SHP77 treated with DMSO at 0.1 percent for 48 hours (cell line): ENCODE measurements at regions not wholly inside any gene's neighbourhood (a gene's known extent, or its start where the extent isn't known, plus 50 kb on each side); places are given as distances from the start of the nearest gene placed in this dataset.
"Not testable (repeated sequence)": the region's sequence is repeated elsewhere in the genome, so short reads cannot be mapped to it uniquely, and the experiment has no call there.

Experiments used
- DNase-seq: peaks from one replicate; lab custom pipeline; 2025; lab: John Stamatoyannopoulos, UW

DNA sequence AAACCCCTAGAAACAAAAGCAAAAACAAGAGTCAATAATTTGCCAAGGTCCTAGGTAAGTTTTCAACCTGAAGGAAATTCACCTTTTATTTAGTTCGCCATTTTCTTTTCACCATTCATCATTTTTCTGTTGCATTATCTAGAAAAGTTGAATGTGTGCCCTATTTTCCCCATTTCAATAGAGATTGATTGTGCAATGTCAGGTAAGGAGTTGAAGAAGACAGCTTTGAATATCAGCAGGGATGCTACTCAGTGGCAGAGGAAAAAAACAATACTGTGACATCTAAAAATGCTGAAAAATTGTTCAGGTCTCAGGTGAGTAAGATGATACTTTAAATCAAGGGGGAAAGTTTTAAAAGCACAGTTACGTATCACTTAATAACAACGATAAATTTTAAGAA is 813.7 kb downstream of the DTWD2 start:
- no peak for DNase-seq

DNA sequence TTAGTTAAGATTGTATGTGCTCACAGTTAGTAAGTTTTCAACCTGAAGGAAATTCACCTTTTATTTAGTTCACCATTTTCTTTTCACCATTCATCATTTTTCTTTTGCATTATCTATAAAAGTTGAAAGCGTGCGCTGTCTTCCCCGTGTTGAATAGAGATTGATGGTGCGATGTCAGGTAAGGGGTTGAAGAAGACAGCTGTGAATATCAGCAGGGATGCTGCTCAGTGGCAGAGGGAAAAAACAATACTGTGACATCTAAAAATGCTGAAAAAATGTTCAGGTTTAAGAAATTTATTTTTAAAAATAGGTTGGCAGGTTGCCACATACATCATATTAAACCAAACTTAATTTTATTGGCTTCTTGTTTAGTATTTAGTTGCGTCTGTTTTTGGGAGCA is 815.0 kb downstream of the DTWD2 start:
- DNase-seq: no peak

DNA sequence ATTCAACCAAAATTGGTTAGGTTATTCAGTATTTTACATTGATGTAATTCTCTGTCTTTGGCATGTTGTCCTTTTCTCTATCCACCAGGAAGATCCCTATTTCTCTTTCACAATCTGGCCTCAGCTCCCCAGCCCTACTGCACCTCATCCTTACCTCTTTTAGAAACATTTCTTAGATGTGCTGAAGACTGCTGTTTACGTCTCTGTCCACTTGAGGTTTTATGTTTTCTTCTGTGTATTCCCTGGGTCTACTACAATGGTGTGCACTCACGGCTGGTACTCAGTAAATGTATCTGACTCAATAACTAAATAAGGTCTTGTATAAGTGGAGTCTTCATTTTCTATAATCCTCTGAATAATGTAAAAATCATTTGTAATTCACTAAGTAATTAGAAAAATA is 822.7 kb downstream of the DTWD2 start:
- no peak for DNase-seq

DNA sequence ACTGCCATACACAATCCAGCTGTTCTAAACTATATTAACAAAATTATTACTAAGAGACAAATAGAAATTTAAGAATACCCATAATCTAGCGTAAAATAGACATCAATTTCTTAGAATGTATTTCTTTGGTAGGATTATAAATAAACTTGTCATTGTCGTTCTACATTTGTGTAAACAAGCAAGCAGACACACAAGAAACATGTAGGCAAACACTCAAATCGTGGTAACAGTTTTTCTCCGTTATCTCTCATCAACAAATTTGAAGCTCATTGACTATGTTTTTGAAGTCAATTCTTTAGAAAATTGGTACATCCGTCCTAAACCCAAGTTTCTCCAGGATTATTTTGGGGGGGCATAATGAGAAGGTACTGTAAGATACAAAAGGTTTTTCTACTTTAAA is 832.2 kb downstream of the DTWD2 start:
- no peak for DNase-seq

DNA sequence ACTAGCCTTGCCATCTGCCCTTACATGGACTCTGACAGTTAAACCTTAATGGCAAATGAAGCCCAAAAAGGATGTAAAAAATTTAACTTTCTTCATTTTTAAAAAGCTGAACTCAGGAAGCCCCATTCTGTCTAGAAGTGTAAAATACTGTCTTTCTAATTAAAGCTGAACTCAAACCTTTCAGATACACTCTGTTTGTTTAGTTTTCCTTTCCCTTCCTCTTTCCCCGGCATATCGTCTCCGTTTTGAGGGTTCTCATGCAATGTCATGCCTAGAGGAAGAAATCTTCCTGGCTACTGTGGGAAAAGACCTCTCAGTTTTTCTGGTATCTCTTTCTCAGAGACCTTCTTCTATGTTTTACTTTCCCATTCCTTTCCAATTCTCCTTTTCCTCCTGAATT is 841.5 kb downstream of the DTWD2 start:
- DNase-seq: no peak

DNA sequence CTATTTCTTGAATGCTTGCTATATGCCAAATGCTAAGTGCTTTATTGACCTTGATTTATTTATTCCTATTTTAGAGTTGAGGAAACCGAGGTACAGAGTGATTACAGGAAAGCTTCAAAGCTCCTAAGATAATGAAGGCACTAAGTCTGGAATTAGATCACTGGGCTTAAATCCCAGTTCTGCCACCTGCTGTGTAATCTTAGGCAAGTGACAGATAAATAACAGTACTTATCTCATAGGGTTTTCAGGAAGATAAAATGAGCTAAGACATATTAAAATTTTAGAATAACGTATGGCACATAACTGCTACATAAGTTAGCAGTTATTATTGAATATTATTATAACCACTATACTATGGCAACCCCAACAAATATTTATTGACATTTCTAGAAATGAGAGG is 843.8 kb downstream of the DTWD2 start:
- DNase-seq: no peak

DNA sequence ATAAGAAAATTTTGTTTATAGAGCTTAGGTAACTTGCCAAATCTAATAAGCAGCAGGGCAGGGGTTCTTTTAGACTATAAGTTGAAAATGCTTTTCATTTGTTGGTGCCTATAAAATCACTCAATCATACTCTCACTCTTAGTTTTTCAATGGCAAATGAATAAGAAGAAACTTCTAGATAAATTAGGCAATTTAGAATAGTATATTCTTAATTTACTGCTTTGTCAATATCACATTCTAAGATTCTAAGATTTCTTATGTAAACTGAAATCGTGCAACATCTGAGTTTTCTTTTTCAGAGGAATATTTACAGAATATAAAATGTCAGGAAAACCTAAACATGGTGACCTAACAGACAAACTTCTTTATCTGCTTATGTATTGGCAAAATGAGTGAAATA is 849.0 kb downstream of the DTWD2 start:
- no peak for DNase-seq

DNA sequence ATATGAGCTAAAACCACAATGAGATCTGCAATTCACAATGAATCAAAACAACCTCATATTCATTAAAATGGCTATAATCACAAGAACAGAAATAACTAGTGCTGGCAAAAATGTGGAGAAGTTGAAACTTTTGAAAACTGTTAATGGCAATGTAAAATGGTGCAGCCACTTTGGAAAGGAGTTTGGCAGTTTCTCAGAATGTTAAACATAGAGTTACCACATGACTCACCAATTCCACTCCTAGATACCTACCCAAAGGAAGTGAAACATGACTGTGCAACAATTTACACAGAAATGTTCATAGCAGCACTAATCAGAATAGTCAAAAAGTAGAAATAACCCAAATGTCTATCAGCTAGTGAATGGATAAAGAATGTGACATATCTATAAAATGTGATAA is 862.2 kb downstream of the DTWD2 start:
- DNase-seq: no peak

DNA sequence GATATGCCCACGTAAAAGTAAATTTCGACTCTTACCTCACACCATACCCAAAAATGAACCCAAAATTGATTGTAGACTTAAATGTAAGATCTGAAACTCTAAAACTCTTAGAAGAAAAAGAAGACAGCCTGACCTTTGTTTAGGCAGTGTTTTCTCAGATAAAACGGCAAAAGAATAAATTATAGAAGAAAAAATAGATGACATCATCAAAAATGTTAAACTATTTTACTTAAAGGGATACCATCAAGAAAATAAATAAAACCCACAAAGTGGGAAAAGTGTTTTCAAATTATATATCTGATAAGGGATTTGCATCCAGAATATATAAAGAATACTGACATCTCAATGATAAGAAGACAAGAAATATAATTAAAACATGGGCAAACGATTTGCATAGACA is 862.7 kb downstream of the DTWD2 start:
- no peak for DNase-seq

DNA sequence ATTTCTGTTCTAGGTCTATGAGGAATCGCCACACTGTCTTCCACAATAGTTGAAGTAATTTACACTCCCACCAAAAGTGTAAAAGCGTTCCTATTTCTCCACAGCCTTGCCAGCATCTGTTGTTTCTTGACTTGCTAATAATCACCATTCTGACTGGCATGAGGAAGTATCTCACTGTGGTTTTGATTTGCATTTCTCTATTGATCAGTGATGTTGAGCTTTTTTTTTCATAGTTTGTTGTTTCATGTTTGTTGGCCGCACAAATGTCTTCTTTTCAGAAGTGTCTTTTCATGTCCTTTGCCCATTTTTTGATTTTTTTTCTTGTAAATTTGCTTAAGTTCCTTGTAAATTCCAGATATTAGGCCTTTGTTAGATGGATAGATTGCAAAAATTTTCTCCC is 867.1 kb downstream of the DTWD2 start:
- no peak for DNase-seq

DNA sequence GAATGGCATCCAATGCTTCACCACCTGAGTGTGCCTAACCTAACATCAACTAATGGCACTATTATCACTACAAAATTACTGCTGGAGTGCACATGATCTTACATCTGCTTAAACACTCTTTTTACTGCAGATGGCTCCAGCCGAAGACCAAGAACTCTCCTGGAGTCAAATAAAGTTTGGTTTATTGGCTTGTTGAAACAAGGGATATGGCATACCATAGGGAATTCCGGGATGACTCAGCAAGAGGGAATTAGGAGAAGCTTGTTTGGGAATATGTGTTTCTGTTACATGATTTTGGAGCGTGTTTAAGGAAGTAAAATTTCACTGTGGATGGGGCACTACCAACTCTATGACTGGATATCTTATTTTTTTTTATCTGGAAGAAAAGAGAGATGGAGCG is 872.6 kb downstream of the DTWD2 start:
- DNase-seq: no peak

DNA sequence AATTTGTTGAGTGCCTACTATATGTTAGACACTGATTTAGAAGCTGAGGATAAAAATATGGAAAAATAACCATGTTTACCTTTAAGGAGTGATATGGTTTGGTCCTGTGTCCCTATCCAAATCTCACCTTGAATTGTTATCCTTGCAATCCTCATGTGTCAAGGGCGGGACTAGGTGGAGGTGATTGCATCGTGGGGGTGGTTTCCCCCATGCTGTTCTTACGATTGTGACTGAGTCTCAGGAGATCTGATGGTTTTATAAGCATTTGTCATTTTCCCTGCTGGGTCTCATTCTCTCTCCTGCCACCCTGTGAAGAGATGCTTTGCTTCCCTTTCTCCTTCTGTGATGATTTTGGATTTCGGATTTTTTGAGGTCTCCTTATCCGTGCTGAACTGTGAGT is 876.4 kb downstream of the DTWD2 start:
- DNase-seq: no peak

DNA sequence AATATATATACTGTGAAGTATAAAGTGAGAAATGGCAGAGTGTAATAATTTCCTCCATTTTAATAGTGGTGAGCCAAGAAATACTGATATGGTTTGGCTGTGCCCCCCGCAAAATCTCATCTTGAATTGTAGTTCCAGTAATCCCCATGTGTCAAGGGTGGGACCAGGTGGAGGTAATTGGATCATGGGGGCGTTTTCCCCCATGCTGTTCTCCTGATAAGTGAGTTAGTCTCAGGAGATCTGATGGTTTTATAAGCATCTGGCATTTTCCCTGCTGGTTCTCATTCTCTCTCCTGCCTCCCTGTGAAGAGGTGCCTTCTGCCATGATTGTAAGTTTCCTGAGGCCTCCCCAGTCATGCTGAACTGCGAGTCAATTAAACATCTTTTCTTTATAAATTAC is 881.1 kb downstream of the DTWD2 start:
- DNase-seq: not testable (repeated sequence)

DNA sequence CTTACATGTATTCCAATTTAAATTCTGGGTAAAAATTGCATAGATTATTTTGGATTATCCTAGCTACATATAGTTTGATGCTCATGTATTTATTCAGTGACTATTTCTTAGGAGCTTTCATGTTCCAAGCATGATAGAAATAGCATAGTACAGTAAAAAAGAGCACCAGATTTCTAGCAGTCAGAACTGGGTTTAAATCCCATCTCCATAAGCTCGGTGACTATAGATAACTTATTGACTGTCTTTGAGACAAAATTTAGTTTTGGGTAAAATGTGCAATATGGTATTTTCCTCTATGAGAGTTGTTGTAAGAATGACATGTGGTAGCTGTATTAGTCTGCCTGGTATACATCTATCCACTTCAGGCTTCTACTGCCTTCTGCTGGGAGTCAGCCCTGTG is 889.6 kb downstream of the DTWD2 start:
- DNase-seq: no peak

DNA sequence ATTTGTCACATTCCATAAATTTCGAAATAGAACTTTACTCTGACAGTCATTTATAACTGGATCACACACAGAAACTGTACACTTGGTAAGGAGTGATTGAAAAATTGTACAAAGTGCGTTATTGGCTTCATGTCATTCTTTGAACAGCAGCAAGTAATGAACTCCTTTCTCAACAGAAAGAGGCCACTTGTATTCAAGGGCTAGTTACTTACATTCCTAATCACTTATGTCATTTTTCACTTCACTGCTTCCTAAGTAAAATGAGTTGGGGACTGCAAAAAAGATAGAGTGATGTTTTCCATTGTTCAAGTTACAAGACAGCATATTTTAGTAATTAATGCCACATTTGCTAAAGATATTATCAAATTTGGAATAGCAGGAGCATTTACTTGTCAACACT is 893.2 kb downstream of the DTWD2 start:
- DNase-seq: no peak

DNA sequence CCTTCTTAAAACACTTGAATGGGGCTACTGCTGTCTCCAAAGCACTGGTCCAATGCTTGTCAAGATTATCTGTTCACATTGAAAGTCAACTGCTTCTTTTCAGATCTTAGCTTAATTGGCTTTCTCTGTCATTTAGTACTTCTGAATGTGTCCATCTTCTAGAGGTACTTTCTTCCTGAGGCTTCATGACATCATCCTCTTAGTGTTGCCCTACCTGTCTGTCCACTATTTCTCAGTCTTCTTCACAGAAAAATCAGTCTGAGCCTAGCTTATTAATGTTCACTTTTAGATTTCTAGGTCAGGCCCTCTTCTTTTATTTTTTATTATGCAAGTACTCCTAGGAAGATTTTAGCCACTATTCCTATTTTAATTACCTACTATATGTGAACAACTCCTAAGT is 899.9 kb downstream of the DTWD2 start:
- no peak for DNase-seq

DNA sequence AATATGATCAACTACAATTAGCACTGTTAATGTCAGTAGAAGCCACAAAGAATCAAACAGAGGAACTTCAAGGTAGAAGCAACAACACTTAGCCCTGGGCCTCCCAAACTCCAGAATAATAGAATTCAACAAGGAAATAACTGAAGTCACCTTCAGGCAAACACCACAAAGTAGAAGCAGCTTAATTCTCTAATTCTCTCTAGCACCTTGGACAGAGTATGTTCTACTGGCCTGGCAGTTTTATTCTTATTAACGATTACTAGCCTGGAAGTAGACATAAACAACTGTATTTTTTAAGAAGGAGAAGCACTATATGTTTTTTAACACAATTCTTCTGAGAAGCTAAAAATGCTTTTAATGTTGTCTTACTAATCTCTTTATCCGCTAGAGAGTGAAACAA is 911.9 kb downstream of the DTWD2 start:
- no peak for DNase-seq

DNA sequence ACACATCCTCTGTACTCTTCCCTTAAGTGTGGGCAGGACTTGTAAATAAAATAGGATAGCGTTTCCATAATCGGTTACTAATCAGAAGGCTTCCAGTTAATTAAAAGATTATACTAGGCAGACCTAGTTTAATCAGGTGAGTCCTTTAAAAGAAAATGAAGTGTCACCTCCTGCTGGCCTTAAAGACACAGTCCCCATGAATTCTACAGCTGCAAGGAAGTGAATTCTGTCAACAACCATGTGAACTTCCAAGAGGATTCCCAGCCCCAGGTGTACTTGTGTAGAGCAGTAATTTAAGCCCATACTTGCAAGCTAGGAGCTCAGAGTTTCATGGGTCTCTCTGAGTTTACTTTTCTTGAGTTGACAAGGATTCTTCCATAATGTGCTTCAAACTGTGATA is 918.3 kb downstream of the DTWD2 start:
- DNase-seq: no peak

DNA sequence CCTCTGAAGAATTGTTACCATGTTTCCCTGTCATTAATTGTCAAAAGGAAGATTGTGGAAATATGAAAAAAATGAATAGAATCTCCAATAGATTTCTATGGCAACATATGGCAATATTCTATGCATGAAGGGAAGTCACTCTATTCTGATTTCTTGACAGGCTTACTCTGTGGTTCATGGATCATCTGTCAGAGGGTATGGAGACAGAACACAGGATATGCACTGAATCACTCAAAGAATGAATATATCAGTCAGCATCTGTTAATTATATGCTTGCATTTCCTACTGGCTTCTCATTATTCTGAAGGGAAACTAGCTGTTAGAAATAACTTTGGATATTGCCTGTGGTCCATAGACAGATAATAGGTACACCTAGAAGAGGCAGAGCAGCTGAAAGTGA is 918.9 kb downstream of the DTWD2 start:
- no peak for DNase-seq

DNA sequence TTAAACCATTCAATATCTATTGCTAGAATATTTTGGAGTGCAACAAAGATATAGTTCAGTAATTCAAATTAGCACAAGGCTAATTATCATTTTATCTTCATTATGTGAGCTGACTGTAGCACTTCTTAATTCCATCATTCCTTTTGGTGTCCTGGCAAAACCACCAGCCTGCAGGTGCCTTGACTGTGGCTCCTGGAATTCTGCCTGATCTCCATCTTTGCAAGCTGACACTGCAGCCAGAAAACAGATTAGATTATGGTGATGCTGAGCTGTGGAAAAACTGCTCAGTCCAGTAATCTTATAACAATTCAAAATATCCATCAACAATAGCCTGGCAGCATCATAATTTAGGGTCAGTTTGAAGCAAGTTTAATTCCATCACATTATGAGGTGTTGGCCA is 919.5 kb downstream of the DTWD2 start:
- no peak for DNase-seq

DNA sequence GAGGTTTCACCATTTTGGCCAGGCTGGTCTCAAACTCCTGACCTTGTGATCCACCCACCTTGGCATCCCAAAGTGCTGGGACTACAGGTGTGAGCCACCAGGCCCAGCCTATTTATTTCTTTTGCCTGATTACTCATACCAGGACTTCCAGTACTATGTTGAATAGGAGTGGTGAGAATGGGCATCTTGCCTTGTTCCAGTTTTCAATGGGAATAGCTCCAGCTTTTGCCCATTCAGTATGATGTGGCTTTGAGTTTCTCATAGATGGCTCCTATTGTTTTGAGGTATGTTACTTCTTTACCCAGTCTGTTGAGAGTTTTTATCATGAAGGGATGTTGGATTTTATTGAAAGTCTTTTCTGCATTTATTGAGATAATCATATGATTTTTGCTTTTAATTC is 924.5 kb downstream of the DTWD2 start:
- not testable (repeated sequence) for DNase-seq

DNA sequence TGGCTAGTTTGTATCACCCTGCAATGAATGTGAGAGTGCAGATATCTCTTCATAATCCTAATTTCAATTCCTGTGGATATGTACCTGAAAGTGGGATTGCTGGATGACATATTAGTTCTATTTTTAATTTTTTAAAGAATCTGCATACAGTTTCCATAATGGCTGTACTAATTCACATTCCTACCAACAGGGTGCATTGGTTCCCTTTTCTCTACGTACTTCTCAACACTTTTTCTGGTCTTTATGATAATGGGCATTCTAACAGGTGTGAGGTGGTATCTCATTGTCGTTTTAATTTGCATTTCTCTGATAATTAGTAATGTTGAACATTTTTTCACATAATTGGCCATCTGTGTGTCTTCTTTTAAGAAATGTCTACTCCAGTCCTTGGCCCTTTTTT is 927.5 kb downstream of the DTWD2 start:
- no peak for DNase-seq

DNA sequence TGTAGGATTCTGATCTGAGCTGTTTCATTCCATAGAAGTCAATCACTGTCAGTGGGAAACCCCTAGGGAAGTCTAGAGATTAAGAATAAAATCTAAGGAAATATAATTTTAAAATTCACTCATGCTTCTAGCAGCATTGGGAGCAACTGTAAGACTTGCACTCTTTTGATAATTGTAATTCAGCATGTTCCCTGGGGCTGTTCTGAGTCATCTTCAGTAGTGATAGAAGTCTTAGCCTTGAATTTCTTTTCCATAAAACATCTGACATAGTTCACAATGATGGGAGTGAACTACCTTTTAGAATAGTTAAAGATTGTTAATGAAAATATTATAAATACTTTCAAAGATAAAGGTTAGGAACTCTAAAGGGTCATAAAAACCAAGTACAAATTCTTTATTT is 935.8 kb downstream of the DTWD2 start:
- no peak for DNase-seq

DNA sequence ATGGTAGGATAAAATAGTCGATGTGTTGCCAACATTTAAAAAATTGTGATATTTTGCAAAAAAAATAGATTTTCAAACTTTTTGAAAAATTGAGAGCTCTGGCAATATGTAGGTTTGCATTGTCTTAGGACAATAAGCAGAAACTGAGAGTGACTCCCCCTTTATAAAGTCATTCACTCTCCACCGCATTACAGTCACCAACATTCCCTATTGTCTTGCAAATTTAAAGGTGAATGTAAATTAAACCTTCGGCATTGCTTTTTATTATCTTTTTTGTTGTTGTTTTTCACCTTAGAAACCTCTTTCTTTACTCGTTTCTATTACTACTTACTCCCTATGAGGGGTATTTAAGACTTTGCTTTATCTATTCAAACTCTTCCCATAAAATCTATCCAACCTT is 944.2 kb downstream of the DTWD2 start:
- DNase-seq: no peak

DNA sequence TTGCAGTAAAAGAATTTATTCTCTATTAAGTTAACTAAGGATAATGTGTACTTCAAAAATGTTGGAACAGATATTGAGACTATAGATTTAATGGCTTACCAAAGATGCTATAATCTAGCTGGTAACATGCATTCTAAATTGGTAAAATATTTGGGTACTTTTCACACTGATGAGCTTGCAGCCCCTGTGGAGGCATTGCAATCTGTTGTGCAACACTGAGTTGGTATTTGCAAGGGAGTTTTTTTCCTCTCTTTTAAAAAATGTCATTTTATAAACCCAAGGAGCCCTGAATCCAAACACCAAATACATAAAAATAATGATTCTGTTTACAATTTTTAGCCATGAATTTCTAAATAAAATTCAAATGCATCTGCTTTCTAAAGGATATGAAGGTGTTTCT is 944.8 kb downstream of the DTWD2 start:
- DNase-seq: no peak
